ENCODE measurements at regions not wholly inside any gene's neighbourhood (a gene's known extent, or its start where the extent isn't known, plus 50 kb on each side); places are given as distances from the start of the nearest gene placed in this dataset.

GRCh38 chrX:134725103-134725690 is 66.9 kb upstream of the PLAC1 start:
- no peak for TF ChIP-seq CTCF (IDR thresholded peaks at IDR 0.05 in 4 of 5, conservative IDR thresholded peaks at IDR 0.05 in 1 of 5)
- TF ChIP-seq POLR2A (IDR thresholded peaks at IDR 0.05): no peak
